GM23248 (cell line): ENCODE measurements at regions not wholly inside any gene's neighbourhood (a gene's known extent, or its start where the extent isn't known, plus 50 kb on each side); places are given as distances from the start of the nearest gene placed in this dataset.

ENCODE experiments used
- EZH2 ChIP-seq: fragments of 200-600 bp; sonication (generic); IDR thresholded peaks from 2 replicates; pipeline ENCODE4 v1.6.1; 2018; ENCODE audit warnings: antibody characterized with exemption, mild to moderate bottlenecking; ENCODE audit not compliant: insufficient read depth, poor library complexity, severe bottlenecking
- EZH2phosphoT487 ChIP-seq: fragments of 200-600 bp; sonication (generic); IDR thresholded peaks from 2 replicates; pipeline ENCODE4 v1.6.1; 2018; ENCODE audit warnings: antibody characterized with exemption, moderate library complexity, mild to moderate bottlenecking, low read depth; ENCODE audit not compliant: insufficient read depth

GRCh38 chr7:132028144-132028920 is 471.9 kb upstream of the PODXL start:
- no peak for TF ChIP-seq EZH2
- no peak for TF ChIP-seq EZH2phosphoT487
